ENCODE measurements at regions not wholly inside any gene's neighbourhood (a gene's known extent, or its start where the extent isn't known, plus 50 kb on each side); places are given as distances from the start of the nearest gene placed in this dataset.

DNA sequence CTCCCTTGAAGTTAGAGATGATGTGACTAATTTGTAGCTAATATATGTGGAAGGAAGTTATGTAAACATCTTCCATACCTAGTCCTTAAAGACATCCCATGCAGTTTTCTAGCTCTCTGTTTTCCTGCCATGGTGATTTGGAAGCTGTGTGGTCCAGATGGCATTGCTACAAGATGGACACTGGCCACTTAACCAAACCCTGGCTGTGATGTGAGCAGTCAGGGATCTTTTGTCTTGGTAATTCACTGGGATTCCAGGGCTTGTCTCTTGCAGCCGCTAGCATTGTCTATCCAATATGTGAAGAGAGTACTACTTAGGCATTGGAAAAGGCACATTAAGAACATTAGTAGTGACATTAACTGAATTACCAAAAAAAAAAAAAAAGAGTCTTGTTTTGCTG is 139.9 kb upstream of the DOCK10 start:
- ATAC-seq (ENCODE audit: low FRiP score), result no peak
- no peaks in the 10 kb centered on the region for H3K4me1 ChIP-seq (ENCODE audit: control insufficient read depth in 1 of 2, insufficient read depth in 2 of 2, low read length in 2 of 2)
- no peaks in the 10 kb centered on the region for H3K27me3 ChIP-seq (ENCODE audit: control insufficient read depth in 1 of 2, insufficient read depth in 2 of 2, low read length in 1 of 2)
- no peak for DNase-seq
- 83 to 87% methylated on average over 1 of the region's 1 CpG for WGBS, 2 donors
- H3K36me3 ChIP-seq (ENCODE audit: control insufficient read depth in 1 of 2, insufficient read depth in 2 of 2, low read length in 1 of 2), result no peaks in the 10 kb centered on the region
- no peak overlapping the region for H3K27ac ChIP-seq (ENCODE audit: low read depth in 1 of 2, low read length in 2 of 2)
- H3K9me3 ChIP-seq (ENCODE audit: control insufficient read depth, low read length), result no peaks in the 10 kb centered on the region
- intact Hi-C loops (cut with DNase I), result no loop called here
- H3K4me3 ChIP-seq (ENCODE audit: low read length in 2 of 2), result no peak overlapping the region

DNA sequence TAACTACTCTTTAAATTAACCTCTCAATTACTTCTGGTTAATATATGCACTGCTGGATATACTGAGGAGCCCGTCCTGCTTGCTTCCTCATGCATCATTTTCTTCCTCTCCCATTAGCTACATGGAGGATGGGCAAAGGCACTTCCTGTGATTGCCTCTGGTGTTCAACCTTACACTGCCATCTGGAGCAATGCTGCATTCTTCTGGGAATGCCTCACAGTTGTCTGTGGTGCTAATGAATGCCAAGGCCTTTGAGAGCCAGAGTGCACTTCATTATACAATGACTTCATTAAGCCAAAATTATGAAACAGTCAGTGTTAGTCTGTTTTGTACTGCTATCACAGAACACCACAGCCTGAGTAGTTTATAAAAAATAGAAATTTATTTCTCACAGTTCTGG is 134.8 kb upstream of the DOCK10 start:
- Histone ChIP-seq H3K4me3 (ENCODE audit: low read length in 2 of 2) (no peak overlapping the region), H3K4me1 (ENCODE audit: control insufficient read depth in 1 of 2, insufficient read depth in 2 of 2, low read length in 2 of 2) (no peaks in the 10 kb centered on the region), H3K36me3 (ENCODE audit: control insufficient read depth in 1 of 2, insufficient read depth in 2 of 2, low read length in 1 of 2) (no peaks in the 10 kb centered on the region), H3K9me3 (ENCODE audit: control insufficient read depth, low read length) (no peaks in the 10 kb centered on the region), H3K27ac (ENCODE audit: low read depth in 1 of 2, low read length in 2 of 2) (no peak overlapping the region), H3K27me3 (ENCODE audit: control insufficient read depth in 1 of 2, insufficient read depth in 2 of 2, low read length in 1 of 2) (no peaks in the 10 kb centered on the region)
- intact Hi-C loops (cut with DNase I), result no loop called here
- ATAC-seq (ENCODE audit: low FRiP score) (no peak), DNase-seq (no peak)
- 95 to 100% methylated on average over 1 of the region's 1 CpG for WGBS, 2 donors

DNA sequence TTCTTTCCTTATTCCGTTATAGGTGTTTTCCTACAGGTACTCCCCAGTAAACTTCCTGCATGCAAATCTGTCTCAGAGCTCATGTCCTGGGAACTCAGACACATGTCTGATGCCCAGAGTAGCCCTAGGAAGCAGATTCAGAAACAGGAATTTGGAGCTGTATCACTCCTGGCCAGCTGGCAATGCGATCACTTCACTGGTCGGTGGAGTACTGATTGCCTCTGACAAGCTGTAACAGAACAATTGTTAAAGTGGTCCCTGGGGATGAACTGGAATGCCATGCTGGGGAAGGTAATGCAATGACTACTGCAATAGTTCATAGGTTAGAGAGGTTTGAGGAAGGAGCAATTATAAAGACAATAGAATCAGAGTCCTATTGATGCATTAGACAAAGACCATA is 131.6 kb upstream of the DOCK10 start:
- Histone ChIP-seq H3K27me3 (ENCODE audit: control insufficient read depth in 1 of 2, insufficient read depth in 2 of 2, low read length in 1 of 2) (no peaks in the 10 kb centered on the region), H3K27ac (ENCODE audit: low read depth in 1 of 2, low read length in 2 of 2) (no peak overlapping the region), H3K4me1 (ENCODE audit: control insufficient read depth in 1 of 2, insufficient read depth in 2 of 2, low read length in 2 of 2) (no peaks in the 10 kb centered on the region), H3K36me3 (ENCODE audit: control insufficient read depth in 1 of 2, insufficient read depth in 2 of 2, low read length in 1 of 2) (no peaks in the 10 kb centered on the region), H3K4me3 (ENCODE audit: low read length in 2 of 2) (no peak overlapping the region), H3K9me3 (ENCODE audit: control insufficient read depth, low read length) (no peaks in the 10 kb centered on the region)
- WGBS, 2 donors, result 15 to 36% methylated on average over 3 of the region's 3 CpGs
- no peak for DNase-seq
- ATAC-seq (ENCODE audit: low FRiP score), result no peak
- intact Hi-C loops (cut with DNase I), result no loop called here

DNA sequence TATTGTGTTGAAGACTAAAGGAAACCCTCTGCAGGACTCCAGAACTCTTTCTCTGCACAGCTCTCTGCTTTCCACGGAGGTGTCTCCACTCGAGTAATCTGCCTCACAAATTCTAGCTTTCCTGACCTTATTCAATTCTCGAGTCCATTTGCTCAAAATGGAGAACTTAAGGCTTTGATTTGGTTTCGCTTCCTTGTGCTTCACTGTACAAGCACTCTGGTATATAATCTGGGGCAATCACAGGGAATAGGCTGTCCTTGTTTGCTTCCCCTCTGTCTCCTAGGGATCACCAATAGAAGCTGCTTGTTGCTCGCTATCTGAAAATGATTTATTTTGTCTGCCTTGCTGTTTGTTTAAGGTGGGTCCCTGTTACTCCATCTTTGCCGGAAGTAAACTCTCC is 129.1 kb upstream of the DOCK10 start:
- no peak overlapping the region for H3K27ac ChIP-seq (ENCODE audit: low read depth in 1 of 2, low read length in 2 of 2)
- intact Hi-C loops (cut with DNase I), result no loop called here
- no peaks in the 10 kb centered on the region for H3K9me3 ChIP-seq (ENCODE audit: control insufficient read depth, low read length)
- no peak overlapping the region for H3K4me3 ChIP-seq (ENCODE audit: low read length in 2 of 2)
- no peaks in the 10 kb centered on the region for H3K4me1 ChIP-seq (ENCODE audit: control insufficient read depth in 1 of 2, insufficient read depth in 2 of 2, low read length in 2 of 2)
- DNase-seq (no peak), ATAC-seq (ENCODE audit: low FRiP score) (no peak)
- no peaks in the 10 kb centered on the region for H3K36me3 ChIP-seq (ENCODE audit: control insufficient read depth in 1 of 2, insufficient read depth in 2 of 2, low read length in 1 of 2)
- H3K27me3 ChIP-seq (ENCODE audit: control insufficient read depth in 1 of 2, insufficient read depth in 2 of 2, low read length in 1 of 2), result no peaks in the 10 kb centered on the region
- 76 to 92% methylated on average over 6 of the region's 6 CpGs for WGBS, 2 donors

DNA sequence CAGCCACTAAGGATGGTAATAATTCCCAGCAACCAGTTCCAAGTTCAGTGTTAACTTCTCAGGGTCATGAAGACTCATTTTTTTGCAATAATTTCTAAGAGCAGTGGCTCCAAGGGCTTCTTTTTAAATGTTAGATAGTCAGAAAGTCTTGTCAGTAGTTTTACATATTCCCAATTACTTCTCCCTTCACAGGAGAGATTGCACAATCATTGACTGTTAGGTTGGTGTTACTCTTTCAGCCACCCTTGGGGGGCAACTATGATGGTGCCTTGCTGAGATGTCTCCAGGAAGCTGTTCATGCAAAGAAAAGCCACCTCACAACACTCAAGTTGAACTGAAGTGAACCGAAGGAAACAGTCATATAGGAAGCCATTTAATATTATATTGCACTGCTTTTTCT is 127.9 kb upstream of the DOCK10 start:
- Histone ChIP-seq H3K27me3 (ENCODE audit: control insufficient read depth in 1 of 2, insufficient read depth in 2 of 2, low read length in 1 of 2) (no peaks in the 10 kb centered on the region), H3K9me3 (ENCODE audit: control insufficient read depth, low read length) (no peaks in the 10 kb centered on the region), H3K4me1 (ENCODE audit: control insufficient read depth in 1 of 2, insufficient read depth in 2 of 2, low read length in 2 of 2) (no peaks in the 10 kb centered on the region), H3K27ac (ENCODE audit: low read depth in 1 of 2, low read length in 2 of 2) (no peak overlapping the region), H3K4me3 (ENCODE audit: low read length in 2 of 2) (no peak overlapping the region), H3K36me3 (ENCODE audit: control insufficient read depth in 1 of 2, insufficient read depth in 2 of 2, low read length in 1 of 2) (no peaks in the 10 kb centered on the region)
- intact Hi-C loops (cut with DNase I), result no loop called here
- WGBS, 2 donors, result 93 to 97% methylated on average over 1 of the region's 1 CpG
- DNase-seq (no peak), ATAC-seq (ENCODE audit: low FRiP score) (no peak)

DNA sequence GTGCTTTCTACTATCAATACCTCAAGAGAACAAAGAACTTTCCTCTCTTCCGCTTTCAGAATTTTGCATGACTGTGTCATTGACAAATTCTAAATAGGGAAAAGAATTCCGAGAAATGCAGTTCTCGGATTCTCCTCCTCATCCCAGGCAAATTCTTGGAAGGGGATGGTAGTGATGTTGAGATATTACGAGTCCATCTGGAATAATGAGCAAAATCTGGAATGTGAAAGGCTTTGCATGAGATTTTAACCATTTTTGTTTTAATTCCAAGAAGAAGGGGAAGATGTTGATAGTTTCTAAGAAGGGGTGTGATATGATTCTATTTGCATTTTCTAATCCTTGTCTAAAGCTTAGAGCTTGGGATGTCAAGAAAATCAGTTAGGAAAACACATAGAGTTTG is 127.1 kb upstream of the DOCK10 start:
- no peaks in the 10 kb centered on the region for H3K36me3 ChIP-seq (ENCODE audit: control insufficient read depth in 1 of 2, insufficient read depth in 2 of 2, low read length in 1 of 2)
- H3K27ac ChIP-seq (ENCODE audit: low read depth in 1 of 2, low read length in 2 of 2), result no peak overlapping the region
- no peaks in the 10 kb centered on the region for H3K9me3 ChIP-seq (ENCODE audit: control insufficient read depth, low read length)
- H3K4me3 ChIP-seq (ENCODE audit: low read length in 2 of 2), result no peak overlapping the region
- H3K27me3 ChIP-seq (ENCODE audit: control insufficient read depth in 1 of 2, insufficient read depth in 2 of 2, low read length in 1 of 2), result no peaks in the 10 kb centered on the region
- no peaks in the 10 kb centered on the region for H3K4me1 ChIP-seq (ENCODE audit: control insufficient read depth in 1 of 2, insufficient read depth in 2 of 2, low read length in 2 of 2)
- WGBS, 2 donors, result 68 to 95% methylated on average over 4 of the region's 4 CpGs
- no peak for ATAC-seq (ENCODE audit: low FRiP score)
- DNase-seq, result no peak
- intact Hi-C loops (cut with DNase I), result no loop called here

DNA sequence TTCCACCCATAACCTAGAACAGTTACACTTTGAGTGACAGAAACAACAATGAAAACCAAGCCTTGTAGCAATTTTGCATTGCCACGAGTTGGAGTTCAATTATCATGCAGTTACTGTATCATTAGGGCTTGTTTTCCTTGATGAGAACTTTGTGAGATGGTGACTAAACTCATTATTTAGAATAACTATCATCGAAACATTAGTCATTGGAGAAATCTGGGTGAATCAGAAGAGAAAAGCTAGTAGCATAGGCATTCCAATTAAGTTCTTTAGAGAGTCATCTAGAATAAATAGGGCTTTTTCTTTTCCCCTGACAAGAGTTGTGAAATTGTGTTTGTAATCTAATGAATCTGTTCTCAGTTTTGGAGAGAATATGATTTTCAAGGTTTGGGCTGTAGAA is 122.8 kb upstream of the DOCK10 start:
- Histone ChIP-seq H3K4me1 (ENCODE audit: control insufficient read depth in 1 of 2, insufficient read depth in 2 of 2, low read length in 2 of 2) (no peaks in the 10 kb centered on the region), H3K27ac (ENCODE audit: low read depth in 1 of 2, low read length in 2 of 2) (no peak overlapping the region), H3K36me3 (ENCODE audit: control insufficient read depth in 1 of 2, insufficient read depth in 2 of 2, low read length in 1 of 2) (no peaks in the 10 kb centered on the region), H3K27me3 (ENCODE audit: control insufficient read depth in 1 of 2, insufficient read depth in 2 of 2, low read length in 1 of 2) (no peaks in the 10 kb centered on the region), H3K4me3 (ENCODE audit: low read length in 2 of 2) (no peak overlapping the region), H3K9me3 (ENCODE audit: control insufficient read depth, low read length) (no peaks in the 10 kb centered on the region)
- intact Hi-C loops (cut with DNase I), result no loop called here
- 78 to 82% methylated on average over 2 of the region's 2 CpGs for WGBS, 2 donors
- DNase-seq (no peak), ATAC-seq (ENCODE audit: low FRiP score) (no peak)

DNA sequence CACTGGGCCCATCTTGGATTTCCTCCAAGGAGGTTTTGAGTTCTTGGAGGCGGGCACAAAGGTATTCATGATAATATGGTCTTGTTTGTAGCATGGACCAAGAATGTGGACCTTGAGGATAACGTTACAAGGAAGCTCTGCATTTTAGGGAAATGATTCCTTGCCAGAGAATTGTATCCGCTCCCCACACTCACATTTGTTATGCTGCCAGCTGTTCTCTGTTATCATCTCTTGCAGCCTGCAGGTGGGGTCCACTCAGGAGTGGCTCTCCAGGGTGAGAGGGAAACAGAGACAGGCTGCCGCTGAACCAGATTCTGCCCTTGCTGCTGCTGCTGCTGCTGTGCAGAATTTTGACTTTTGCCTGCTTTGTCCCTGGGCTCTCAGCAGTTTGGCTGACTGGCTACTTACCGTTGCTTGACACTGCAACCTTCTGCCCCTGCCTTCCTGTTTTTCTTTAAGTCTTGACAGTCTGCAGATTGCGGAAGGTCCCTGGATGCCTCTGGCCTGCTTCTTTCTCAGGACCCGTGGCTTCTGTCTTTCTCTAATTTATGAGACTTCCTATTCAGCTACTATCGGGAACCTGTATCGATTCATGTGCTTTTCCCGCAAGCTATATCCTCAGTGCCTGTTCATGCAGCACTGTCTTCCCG is 122.3 kb upstream of the DOCK10 start:
- H3K27me3 ChIP-seq (ENCODE audit: control insufficient read depth in 1 of 2, insufficient read depth in 2 of 2, low read length in 1 of 2), result no peaks in the 10 kb centered on the region
- H3K36me3 ChIP-seq (ENCODE audit: control insufficient read depth in 1 of 2, insufficient read depth in 2 of 2, low read length in 1 of 2), result no peaks in the 10 kb centered on the region
- no peaks in the 10 kb centered on the region for H3K9me3 ChIP-seq (ENCODE audit: control insufficient read depth, low read length)
- ATAC-seq (ENCODE audit: low FRiP score), result no peak
- intact Hi-C loops (cut with DNase I), result no loop called here
- H3K27ac ChIP-seq (ENCODE audit: low read depth in 1 of 2, low read length in 2 of 2), result no peak overlapping the region
- no peaks in the 10 kb centered on the region for H3K4me1 ChIP-seq (ENCODE audit: control insufficient read depth in 1 of 2, insufficient read depth in 2 of 2, low read length in 2 of 2)
- WGBS, 2 donors, result 61 to 67% methylated on average over 11 of the region's 11 CpGs
- no peak for DNase-seq
- no peak overlapping the region for H3K4me3 ChIP-seq (ENCODE audit: low read length in 2 of 2)

DNA sequence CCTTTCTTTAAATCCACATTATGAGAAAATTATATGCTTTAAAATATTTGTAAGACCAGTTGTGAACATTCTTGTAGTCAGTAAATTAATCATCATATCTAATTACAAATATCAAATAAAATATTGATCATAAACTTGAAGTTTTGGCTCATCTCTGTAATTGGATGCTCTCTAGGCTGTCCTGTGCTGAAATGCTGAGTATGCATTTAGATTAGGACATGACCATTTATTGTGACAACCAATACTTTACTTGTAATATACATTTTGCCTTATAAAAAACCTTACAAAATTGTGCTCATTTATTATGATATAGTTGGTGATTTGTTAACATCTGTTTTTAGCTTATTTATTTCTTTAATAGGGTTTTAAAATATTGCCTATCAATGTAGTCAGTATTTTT is 116.1 kb upstream of the DOCK10 start:
- Histone ChIP-seq H3K27me3 (ENCODE audit: control insufficient read depth in 1 of 2, insufficient read depth in 2 of 2, low read length in 1 of 2) (no peaks in the 10 kb centered on the region), H3K4me3 (ENCODE audit: low read length in 2 of 2) (no peak overlapping the region), H3K27ac (ENCODE audit: low read depth in 1 of 2, low read length in 2 of 2) (no peak overlapping the region), H3K4me1 (ENCODE audit: control insufficient read depth in 1 of 2, insufficient read depth in 2 of 2, low read length in 2 of 2) (no peaks in the 10 kb centered on the region), H3K36me3 (ENCODE audit: control insufficient read depth in 1 of 2, insufficient read depth in 2 of 2, low read length in 1 of 2) (no peaks in the 10 kb centered on the region), H3K9me3 (ENCODE audit: control insufficient read depth, low read length) (no peaks in the 10 kb centered on the region)
- intact Hi-C loops (cut with DNase I), result no loop called here
- no peak for DNase-seq
- no peak for ATAC-seq (ENCODE audit: low FRiP score)
